Amygdala (tissue), 56 donors: ENCODE measurements at regions not wholly inside any gene's neighbourhood (a gene's known extent, or its start where the extent isn't known, plus 50 kb on each side); places are given as distances from the start of the nearest gene placed in this dataset.

ENCODE experiments used
- DNase-seq, 56 donors: peaks; one replicate each; lab custom pipeline; 2025; lab: John Stamatoyannopoulos, UW

DNA sequence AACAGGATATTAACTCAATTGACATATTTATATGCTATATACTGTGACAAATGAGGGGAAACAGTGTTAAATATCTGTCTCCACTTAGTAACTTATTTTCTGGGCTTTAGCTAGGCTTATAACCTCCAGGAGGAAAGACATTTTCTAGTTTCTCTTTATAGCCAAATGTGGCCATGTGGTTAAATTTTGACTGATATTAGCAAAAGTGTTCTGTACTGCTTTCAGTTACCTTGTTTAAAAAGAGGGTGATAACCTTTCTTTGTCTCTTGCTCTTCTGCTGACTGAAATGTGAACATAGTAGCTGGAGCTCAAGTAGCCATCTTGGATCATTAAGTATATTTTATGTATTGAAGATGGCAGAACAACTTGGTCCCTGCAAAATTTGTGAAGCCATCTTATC is 253.7 kb downstream of the PDHA2 start:
- no peak for DNase-seq

DNA sequence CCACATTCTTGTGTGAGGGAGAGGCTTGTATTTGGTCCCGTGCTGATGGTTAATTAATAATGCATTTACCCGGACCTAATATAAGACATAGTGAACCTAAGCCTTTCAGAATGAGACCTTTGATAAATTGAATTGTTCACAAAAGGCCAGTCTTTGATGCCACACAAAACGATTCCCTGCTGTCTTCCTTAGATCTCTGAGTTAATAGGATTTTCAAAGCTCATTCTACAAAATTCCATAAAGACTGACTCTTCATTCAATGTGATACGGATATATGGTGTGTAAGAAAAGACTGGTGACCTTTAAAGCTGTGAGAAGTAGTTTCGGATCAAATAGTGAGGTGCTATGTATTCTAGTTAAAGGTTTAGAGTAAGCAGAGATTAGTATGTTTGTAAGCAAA is 254.3 kb downstream of the PDHA2 start:
- no peak for DNase-seq

DNA sequence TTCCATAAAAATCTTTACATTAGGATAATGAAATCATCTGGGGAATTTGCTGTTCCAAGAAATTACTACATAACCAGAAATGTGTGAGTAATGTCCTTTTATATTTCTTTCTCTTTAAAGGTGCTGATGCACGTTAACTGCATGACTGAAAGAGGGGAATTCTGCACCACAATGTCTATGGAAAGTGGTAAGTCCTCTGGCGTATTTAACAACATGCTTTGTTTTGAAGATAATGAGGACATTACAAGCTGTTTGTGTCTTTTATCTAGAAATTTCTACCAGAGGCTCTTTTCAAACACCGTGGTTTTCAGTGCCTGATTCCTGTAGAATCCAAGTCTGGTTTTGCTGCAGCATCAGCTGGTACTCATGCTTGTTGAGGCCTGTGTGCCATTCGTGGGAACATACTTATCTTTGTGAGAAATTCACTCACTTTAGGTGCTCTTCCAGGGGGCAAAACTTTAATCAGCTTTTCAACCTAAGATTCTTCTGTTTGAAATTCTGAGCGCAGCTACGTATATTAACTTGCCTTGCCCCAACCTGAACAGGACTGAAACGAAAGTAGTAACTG is 257.2 kb downstream of the PDHA2 start:
- no peak for DNase-seq

DNA sequence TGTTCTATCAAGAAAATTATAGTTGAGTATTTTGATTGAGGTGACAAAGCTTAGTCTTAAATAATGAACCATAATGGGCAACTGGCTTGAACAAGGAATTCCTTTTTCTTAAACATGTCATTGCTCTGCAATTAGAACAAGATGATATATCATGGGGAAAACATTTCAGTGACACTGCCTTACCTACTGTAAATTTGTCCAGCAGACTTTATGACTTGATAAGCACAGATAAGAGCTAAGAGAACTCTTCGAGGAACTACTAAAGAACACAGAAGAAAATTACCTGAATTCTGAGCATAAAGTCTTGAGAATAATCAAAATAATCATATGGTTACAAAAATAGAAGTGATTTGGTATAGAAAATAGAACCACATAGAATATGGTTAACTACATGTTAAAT is 257.8 kb downstream of the PDHA2 start:
- no peak for DNase-seq

DNA sequence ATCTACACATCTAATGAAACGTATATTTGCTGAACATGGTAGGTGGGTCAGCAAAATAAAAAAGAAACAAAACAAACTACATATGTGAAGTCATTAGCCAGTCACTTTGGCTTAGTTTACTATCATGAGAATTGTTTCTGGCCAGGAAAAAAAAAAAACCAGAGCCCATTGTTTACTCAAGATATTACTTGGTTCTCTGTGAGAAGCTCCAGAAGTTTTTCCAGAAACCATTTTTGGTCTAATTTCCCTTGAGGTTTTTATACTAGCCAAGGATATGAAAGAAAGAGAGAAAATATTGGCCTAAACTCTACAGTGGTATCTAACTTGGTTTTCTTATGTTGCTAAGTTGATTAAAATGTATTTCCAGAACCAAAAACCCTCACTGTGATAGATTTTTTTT is 259.1 kb downstream of the PDHA2 start:
- DNase-seq: no peak

DNA sequence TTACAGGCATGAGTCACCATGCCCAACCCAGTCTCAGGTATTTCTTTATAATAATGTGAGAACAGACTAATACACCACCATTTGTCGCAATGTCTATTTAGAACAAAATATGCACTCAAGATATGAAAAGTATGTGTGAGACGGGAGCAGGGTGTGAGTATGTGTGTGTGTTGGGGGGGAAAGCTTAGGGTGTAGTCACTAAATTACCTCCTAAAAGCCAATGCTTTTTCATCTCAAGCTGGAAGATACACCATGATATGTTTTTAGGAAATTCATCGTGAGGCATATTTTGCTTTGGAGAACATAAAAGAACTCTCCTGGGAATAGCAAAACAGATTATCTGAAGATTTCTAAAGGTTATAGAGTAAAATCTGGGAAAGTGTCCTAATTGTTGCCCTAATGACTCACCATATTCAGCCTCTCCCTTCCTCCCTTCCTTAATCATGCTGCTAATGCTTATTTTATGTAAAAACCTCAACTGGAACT is 262.7 kb downstream of the PDHA2 start:
- no peak for DNase-seq

DNA sequence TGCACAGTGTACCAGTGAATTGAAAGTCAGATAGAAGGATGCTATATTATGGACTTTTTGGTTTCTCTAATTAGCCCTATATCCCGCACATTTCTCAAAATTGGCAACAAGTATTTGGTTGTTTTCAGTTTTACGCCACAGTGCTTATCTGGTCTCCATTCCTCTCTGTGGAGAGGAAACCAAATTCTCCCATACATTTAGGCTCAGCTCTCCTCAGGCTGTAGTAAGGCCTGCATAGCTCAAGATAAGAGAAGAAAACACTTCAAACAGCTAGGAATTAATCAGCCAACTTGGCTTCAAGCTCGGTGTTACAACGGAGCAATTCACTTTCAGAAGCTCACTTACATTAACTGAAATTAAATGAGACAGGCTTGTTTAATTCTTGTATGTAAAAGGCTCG is 263.2 kb downstream of the PDHA2 start:
- DNase-seq: no peak

DNA sequence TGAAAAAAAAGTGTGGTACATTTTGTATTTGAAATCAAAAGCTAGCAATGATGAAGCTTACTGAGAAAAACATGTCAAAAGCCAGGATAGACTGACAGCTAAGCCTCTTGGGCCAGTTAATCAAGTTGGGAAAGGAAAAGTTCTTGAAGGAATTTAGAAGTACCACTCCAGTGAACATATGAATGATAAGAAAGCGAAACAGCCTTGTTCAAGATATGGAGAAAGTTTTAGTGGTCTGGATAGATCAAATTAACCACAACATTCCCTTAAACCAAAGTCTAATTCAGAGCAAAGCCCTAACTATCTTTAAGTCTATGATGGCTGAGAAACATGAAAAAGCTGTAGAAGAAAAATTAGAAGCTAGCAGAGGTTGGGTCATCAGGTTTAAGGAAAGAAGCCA is 268.3 kb downstream of the PDHA2 start:
- no peak for DNase-seq

DNA sequence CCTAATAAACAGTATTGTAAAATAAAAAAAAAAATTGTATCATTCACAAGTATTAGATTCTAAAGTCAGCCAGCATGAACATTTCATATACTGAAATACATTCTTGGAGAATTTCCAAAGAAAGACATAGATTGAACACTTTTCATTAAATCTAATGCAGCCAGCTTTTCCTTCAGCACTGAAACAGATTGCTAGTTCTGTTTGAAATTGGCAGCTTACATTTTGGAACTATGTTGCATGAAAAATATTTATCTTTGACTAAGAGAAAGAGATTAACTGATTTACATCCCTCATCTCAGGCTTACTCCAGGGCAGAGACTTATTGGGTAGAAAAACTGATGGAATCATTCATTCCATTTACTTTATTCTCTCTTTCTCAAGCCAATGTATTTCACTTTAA is 272.7 kb downstream of the PDHA2 start:
- no peak for DNase-seq

DNA sequence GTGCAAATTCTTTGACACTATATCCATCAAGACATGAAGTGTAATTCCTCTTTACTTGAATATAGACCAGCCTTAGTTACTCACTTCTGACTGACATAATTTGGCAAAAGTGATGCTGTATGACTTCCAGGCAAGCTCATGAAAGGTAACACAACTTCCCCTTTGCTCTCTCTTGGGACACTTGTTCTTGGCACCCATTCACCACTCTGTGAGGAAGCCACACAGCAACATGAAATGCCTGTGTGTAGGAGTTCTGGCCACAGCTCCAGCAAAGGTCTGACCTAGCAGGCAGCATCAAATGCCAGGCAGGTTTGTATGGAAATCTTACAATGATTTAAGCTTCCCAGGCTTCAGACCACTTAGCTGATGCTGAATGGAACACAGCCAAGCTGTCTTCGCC is 280.3 kb downstream of the PDHA2 start:
- DNase-seq: no peak

DNA sequence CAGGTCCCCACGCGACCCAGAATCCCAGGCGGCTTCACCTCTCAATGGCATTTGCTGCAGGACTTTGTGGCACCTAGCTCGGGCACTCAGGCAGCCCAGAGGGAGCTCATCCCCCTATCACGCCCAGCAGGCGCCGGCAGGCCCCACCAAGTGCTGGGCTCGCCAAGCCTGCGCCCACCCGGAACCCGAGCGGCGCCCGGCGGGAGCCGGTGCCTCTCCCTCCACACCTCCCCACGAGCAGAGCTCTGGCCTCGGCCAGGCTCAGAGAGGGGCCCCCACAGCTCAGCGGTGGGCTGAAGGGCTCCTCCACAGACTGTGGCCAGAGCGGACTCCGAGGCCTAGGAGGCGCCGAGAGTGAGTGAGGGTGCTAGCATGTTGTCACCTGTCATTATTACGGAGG is 286.3 kb downstream of the PDHA2 start:
- no peak for DNase-seq

DNA sequence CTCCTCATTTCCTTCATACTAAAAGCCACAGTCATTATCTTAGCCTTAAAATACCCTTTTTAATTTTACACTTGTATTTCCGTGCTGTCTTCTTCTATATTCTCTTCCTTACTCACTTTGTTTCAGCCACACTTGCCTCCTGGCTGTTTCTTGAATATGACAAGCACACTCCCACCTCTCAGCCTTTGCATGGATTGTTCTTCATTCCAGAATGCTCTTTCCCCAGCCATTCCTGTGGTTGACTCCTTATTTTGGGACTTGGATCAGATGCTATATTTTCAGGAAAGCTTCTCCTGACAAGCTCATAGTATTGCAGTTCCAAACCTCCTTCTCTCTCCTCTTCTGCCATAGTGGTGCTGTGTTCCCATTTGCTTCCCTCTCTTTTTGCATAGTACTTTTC is 291.3 kb downstream of the PDHA2 start:
- DNase-seq: no peak

DNA sequence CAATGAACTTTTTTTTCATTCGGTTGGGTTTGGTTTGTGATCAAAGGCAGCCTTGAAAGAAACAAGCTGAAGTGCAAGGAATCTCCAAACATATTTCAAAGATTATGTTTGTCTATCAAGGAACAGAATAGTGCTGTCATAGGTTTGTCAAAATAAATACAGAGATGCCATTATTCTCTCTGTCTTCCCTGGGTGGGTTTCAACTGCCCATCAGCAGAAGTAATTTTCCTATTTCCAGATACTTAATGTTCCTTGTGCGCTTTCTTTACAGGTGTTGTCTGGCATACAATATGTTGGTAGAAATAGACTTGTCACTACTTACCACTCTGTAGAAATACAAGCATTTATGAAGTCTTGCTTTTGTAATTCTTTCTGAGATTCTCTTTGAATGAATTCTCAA is 294.9 kb downstream of the PDHA2 start:
- DNase-seq: no peak

DNA sequence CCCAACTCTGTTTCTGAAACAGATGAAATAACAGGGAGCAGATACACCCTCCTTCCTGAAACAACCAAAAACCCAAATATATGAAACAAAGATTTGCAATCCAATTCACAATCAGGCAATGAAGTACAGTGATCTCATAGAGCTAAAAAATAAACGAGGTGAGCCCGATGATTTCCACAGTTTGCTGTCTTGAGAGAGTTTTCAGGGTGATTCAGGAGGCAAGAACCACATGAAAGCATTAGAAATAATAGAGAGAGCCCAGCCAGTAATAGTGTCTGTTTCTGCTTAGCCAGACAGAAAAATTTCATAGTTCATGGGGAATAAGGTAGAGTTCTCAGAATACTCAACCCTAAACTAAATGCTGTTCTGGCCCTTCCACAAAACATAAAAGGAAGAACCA is 296.2 kb downstream of the PDHA2 start:
- DNase-seq: no peak

DNA sequence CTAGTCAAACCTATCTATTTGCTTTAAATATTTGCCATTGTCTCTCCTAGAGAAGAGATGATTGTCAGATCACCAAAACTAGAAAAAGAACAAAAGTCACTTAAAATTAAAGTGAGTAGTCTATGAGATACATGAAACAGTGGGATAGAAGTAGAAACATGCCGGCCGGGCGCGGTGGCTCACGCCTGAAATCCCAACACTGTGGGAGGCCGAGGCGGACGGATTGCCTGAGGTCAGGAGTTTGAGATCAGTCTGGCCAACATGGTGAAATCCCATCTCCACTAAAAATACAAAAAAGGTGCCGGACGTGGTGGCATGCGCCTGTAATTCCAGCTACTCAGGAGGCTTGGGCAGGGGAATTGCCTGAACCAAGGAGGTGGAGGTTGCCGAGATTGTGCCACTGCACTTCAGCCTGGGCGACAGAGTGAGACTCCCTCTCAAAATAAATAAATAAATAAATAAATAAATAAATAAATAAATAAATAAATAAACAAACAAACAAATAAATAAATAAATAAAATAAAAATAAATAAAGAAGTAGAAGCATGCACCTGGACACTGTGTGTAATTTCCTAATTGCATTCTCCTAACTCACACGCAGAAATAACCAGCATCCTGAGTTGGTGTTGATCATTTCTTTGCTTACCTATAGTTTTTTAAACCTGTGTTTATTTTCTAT is 299.5 kb downstream of the PDHA2 start:
- DNase-seq: no peak

DNA sequence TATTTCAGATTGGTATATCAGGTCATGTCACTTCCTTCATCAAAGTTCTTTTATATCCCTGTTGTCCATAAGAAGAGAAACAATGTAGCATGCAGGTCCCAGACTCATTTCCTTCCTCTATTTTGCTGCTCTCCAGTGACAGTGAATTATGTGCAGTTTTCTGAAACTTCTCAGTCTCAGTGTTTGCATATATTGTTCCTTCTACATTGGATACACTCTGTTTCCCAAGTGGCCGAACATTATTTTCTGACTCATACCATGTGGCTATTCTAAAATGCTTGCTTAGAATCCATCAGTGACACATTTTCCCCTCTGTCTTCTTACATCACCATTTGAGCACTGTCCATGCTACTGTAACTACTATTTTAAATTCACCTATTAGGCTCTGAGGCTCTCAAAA is 305.7 kb downstream of the PDHA2 start:
- DNase-seq: no peak

DNA sequence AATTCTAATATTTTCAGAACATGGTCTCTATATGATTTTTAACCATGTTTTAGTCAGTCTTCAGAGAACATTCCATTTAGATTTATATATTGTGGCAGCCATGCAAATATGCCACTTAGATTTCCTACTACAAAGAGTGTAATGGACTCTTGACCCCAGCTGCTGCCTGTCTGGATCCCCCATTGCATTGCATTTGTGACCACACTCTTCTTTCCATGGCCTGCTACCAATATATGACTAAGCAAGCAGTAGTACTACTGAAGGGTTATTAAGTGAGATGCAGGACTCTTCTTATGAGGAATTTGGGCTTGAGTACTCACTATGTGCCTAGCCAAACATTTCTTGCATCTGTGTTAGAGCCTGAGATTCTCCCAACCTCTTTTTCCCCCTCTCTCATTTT is 306.8 kb downstream of the PDHA2 start:
- DNase-seq: no peak

DNA sequence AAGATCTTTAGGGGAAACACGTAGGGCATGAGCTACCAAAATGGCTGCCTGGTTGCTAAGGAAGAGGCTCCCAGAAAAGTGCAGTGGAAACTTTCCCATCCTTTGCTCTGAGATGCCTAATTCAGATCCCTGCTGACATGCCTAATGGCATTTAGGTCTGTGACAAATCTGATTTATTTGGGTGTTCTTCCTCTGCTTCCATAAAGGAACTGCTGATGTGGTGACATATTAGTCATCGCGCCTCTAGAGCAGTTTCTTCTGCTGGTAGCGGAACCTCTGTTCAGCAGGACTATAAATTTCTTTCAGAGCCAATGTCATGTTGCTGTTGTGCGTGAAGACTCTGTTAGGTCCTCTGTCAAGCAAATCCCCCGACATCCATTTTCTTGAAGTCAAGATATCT is 310.0 kb downstream of the PDHA2 start:
- DNase-seq: no peak

DNA sequence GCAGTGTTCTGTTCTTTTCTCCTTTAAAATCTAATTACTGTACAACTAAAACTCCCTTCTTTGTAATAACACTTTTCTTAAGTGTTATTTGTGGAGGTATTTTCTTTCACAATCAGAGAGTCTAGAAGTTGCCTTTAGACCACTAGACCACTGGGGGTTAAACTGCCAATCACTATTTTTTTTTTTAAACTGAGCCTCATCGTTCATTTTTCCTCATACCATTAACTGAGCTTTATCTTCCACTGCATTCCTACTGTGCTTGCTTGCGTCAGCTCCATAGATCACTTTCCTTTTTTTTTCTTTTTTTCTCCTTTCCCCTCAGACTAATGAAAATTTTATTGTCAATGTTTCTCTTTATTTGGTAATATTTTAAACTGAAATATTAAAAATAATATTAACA is 310.6 kb downstream of the PDHA2 start:
- no peak for DNase-seq

DNA sequence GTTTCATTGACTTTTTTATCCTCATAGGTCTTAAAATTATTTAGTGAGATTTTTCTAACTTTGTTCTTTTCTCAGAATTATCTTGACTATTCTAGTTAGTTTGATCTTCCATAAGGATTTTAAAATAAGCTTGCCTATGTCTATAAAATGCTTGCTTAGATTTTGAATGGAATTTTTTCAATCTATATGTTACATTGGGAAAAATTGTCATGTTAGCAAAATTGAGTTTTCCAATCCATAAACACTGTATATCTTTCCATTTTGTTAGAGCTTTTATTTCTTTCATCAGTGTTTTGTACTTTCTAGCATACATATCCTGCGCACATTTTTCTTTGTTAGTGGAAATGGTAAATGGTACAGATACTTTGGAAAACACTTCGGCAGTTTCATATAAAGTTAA is 312.9 kb downstream of the PDHA2 start:
- DNase-seq: no peak

DNA sequence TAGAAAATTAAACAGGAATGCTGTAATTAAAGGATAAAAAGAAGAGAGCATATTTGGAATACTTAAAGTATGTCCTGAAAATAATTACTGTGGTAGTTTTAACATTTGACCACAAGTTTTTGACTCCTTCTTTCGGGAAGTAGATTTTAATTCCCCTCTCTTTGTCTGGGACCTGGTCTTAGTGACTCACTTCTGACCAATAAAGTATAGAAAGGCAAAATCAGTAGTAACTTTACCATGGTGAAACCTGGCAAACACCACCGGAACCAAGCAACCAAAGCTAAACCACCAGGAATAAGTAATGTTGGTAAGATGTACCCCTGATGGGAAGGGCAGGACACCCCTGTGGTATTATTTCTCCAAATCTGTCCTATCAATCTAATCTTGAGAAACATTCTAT is 314.8 kb downstream of the PDHA2 start:
- no peak for DNase-seq

DNA sequence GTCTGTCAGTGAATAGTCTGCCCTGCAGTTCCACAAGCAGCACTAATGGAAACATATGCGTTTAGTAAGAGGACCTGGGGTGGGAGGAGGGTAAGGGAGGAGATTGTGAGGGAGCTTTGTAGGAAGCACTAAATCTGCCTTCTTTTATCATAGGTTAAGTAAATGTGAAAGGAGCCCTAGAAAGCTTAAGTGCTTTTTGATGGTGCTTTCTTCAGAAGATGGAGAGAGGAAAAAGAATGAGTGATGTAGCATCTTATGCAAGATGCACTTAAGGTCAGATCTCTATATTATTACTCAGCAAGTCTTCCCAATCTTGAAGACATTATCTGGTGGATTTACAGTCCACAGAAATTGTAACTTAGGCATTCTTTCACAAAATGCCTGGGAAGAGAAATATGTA is 322.7 kb downstream of the PDHA2 start:
- no peak for DNase-seq

DNA sequence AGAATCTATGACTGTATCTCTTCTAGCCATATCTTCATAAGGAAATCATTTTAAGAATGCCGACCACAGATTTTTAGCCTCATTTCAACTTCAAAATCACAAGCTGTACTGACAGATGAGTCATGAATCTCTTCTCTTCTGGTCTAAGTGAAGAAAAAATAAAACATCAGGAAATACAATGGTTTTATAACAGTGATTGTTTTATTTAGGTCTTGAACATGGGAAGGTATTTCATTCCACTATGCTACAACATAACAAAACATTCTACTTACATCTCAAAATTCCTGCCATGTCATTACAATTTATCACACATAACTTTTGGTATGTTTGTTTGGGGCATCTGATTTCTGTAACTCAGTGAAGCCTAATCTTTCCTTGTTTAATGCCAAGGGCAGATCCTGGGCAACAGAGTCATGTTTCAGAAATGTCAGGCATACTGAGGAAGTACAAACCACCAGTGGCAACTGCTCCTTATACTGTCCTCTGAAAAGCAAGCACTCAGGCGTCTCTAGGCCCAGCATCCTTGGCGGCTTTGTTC is 325.0 kb downstream of the PDHA2 start:
- no peak for DNase-seq
